ENCODE measurements at regions not wholly inside any gene's neighbourhood (a gene's known extent, or its start where the extent isn't known, plus 50 kb on each side); places are given as distances from the start of the nearest gene placed in this dataset.

DNA sequence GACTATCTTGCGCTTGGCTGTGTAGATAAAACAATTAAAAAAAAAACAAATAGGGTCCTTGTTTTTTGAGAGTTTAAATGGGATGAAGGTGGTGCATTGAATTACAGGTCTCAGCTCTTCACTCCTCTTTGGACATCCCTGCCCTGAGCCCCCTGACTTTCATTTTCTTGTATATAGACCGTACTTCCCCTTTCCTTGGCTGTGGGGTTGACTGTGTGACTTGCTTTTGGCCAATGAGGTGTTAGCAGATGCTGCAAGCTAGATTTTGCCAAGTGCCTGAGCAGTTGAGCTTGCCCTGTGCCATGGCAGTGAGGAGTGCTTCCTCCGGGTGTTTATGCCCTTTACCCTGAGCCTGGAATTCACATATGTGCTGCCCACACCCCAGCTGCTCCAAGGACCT lies 386.1 kb upstream of the ZFP64 start:
- no peak for DNase-seq (ENCODE audit: low read depth)

DNA sequence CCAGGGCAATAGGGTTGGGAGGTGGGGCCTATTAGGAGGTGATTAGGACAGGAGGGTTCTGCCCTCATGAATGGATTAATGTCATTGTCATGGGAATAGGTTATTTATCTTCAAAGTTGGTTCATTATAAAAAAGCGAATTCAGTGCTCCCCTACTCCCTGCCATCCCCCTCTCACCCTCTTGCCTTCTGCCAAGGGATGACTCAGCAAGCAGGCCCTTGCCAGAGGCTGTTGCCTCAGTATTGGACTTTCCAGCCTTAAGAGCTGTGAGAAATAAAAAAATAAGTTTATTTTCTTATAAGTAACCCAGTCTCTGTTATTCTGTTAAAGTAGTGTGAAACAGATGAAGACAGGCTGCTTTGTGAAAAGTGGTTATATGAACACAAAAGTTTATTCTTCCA lies 381.1 kb upstream of the ZFP64 start:
- no peak for DNase-seq (ENCODE audit: low read depth)

DNA sequence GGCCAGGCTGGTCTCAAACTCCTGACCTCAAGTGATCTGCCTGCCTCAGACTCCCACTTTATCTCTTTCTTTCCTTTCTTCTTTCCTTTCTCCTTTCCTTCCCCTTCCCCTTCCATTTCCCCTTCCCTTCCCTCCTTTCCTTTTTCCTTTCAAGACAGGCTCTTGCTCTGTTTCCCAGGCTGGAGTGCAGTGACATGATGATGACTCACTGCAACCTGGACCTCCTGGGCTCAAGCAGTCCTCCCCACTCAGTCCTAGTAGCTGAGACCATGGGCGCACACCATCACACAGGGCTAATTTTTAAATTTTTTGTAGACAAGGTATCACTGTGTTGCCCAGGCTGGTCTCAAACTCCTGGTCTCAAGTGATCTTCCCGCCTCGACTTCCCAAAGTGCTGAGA lies 377.6 kb upstream of the ZFP64 start:
- DNase-seq (ENCODE audit: low read depth) = no peak

DNA sequence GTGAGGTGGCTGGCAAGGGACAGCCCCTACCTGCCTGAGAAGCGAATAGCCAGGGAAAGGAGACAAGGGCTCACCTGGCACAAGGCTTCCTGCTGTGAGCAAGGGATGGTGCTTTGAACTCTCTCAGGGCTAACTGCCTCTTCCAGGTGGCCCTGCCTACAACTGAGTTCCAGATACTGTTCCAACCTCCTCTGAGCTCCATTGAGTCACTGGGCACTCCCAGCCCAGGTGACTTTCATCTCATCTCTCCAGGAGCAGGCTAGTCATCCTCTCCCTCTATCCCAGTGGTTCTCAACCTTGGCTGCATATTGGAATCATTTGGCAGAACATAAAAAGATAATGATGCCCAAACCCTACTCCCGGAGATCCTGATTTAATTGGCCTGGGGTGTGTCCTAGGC lies 374.0 kb upstream of the ZFP64 start:
- DNase-seq (ENCODE audit: low read depth) = no peak

GRCh38 chr20:52564594-52564993 lies 373.0 kb upstream of the ZFP64 start:
- DNase-seq (ENCODE audit: low read depth) = no peak

- DNase-seq (ENCODE audit: low read depth) = no peak
These were observed 360.7 kb upstream of the ZFP64 start for GRCh38 chr20:52552181-52552872.

- DNase-seq (ENCODE audit: low read depth) = no peak
These were observed 350.6 kb upstream of the ZFP64 start for GRCh38 chr20:52542131-52542530.

- no peak for DNase-seq (ENCODE audit: low read depth)
These were observed 348.9 kb upstream of the ZFP64 start for GRCh38 chr20:52540509-52540908.

DNA sequence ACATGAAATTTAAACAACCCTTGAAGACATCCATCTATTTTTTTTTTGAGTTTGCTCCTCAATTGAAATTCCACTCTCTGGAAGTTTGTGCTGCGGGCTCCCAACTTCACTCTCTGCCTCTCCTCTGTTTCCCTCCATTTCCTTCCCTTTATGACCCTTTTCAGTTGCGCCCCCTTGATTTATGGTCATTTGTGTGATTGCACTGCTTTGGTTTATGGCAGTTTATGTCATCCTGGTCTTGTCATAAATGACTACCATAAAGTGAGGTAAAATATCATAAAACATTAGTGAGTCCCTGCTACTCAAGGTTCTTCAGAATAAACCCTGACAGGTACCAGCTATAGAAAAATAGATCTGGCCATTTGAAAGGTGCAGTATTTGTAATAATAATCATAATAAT lies 348.3 kb upstream of the ZFP64 start:
- no peak for DNase-seq (ENCODE audit: low read depth)

DNA sequence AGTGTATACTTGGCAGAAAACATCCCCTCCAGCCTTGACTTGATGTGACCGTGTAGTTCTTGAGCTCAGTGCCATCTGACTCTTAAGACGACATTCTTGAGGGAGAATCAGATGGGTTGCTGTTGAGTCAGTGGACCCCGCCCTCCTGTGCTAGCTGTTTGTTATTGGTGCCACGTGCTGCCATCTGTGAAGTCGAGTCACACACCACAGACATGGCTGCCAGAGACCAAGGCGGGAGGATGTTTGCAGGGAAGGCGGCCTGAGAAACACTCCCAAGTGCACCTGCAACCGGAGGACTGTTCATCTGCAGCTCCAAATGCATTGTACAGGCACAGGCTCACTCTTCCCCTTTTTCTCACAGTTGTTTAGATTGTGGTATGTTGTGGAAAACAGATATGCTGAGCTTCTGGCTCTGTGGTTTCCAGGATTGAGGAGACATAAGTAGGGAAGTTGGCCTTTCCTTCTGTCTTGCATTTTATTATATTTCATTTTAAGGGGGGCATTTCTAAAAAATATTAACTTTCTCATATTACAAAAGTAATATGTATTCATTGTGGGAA lies 345.3 kb upstream of the ZFP64 start:
- no peak for DNase-seq (ENCODE audit: low read depth)

GRCh38 chr20:52536040-52536439 lies 344.5 kb upstream of the ZFP64 start:
- no peak for DNase-seq (ENCODE audit: low read depth)

- DNase-seq (ENCODE audit: low read depth) = no peak
These were observed 343.0 kb upstream of the ZFP64 start for GRCh38 chr20:52534616-52535015.

GRCh38 chr20:52533401-52533800 lies 341.8 kb upstream of the ZFP64 start:
- no peak for DNase-seq (ENCODE audit: low read depth)

- no peak for DNase-seq (ENCODE audit: low read depth)
These were observed 341.1 kb upstream of the ZFP64 start for GRCh38 chr20:52532674-52533073.

DNA sequence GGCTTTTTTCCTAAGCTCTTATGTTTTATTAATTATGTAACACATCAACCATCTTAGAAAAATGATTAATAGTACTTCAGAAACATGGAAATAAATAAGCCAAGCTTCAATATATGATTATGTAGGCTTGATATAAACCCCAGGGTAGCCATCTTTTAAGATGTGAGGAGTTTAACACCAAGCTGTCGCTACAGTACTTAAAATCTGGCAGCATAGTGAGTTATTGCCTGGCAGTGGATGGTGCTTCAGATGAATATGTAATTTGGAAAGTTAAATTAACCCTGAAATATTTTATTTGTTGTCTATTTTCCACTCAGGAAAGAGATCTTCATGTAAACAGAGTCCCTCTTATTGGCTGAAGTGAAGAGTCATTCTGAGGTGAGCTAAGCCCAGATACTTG lies 339.0 kb upstream of the ZFP64 start:
- DNase-seq (ENCODE audit: low read depth) = no peak

DNA sequence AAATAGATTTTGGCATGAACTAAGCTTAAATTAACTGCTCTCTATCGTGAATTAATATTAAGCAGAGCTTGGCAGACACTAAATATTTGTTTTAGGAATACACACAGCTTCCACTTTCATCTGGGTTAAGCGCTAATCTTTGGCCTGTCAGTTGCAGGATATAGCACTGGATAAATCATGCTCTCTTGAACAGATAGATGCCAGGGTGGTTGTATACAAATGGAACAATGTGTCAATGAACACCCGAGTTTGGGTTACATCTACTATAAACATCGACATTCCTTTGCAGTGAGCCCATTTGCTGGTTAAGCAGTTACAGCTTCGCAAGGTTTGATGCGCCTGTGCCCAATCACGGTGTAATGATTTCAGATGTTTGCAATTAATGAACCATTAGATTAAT lies 338.2 kb upstream of the ZFP64 start:
- DNase-seq (ENCODE audit: low read depth) = no peak

- no peak for DNase-seq (ENCODE audit: low read depth)
These were observed 333.3 kb upstream of the ZFP64 start for GRCh38 chr20:52524861-52525260.

DNA sequence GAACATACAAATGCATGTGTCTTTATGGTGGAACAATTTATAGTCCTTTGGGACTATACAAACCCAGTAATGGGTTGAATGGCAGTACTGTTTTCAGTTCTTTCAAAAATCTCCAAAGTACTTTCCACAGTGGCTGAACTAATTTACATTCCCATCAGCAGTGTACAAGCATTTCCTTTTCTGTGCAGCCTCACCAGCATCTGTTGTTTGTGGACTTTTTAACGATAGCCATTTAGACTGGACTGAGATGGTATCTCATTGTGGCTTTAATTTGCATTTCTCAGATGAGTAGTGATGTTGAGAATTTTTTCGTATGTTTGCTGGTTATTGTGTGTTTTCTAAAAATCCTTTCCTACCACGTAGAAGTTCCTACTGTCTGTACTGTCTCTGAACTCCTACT lies 327.2 kb upstream of the ZFP64 start:
- DNase-seq (ENCODE audit: low read depth) = no peak

DNA sequence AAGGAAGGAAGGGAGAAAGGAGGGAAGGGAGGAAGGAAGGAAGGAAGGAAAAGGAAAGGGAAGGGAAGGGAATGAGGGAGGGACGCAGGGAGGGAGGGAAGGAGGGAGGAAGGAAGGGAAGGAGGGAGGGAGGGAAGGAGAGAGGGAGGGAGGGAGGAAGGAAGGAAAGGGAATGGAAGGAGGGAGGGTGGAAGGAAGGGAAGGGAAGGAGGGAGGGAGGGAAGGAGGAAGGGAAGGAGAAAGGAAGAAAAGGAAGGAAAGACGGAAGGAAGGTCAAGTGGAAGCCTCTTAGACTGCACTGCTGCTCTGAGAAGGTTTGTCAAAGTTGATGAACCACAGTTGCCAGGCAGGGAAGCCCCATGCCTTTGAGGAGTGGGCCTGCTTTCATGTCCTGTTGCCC lies 324.3 kb upstream of the ZFP64 start:
- DNase-seq (ENCODE audit: low read depth) = no peak

GRCh38 chr20:52500157-52500556 lies 308.6 kb upstream of the ZFP64 start:
- DNase-seq (ENCODE audit: low read depth) = no peak

DNA sequence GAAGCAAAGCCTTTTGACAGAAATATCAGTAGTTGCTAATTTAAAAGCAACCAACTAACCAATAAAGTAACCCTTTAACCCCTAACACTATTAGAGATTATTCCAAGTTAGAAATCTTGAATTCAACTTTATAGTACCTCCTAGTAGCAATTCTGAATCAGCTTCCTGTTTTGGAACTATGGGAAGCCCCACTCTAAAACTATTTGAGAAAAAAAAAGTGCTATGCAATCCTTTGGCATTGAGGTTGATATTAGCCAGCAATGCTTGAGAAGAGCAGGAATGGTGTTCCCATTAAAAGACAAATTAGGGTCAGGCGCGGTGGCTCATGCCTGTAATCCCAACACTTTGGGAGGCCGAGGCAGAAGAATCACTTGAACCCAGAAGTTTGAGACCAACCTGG lies 306.2 kb upstream of the ZFP64 start:
- no peak for DNase-seq (ENCODE audit: low read depth)

- DNase-seq (ENCODE audit: low read depth) = no peak
These were observed 304.6 kb upstream of the ZFP64 start for GRCh38 chr20:52496191-52496590.

DNA sequence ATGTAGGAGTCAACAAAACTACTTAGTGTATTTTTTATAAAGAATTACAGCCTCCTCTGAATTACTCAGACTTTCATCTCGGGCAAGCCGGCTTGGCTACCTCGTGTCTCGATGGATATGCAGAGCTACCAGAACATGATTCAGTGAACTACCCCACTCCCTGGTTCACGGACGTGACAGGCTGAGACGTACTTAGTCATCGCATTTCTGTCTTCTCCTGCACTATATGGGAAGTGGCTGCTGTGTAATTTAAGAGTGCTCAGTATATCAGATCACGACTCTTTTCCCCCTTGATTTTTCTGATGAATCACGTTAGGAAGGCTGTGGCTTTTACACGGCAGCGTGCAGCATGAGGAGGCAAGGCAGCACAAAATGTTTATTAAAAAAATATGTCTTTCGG lies 302.7 kb upstream of the ZFP64 start:
- DNase-seq (ENCODE audit: low read depth) = no peak

GRCh38 chr20:52493171-52493721 lies 301.7 kb upstream of the ZFP64 start:
- DNase-seq (ENCODE audit: low read depth) = no peak

Data from T-helper 22 cell (primary cell).